ENCODE measurements at regions not wholly inside any gene's neighbourhood (a gene's known extent, or its start where the extent isn't known, plus 50 kb on each side); places are given as distances from the start of the nearest gene placed in this dataset.
"Not testable (repeated sequence)": the region's sequence is repeated elsewhere in the genome, so short reads cannot be mapped to it uniquely, and the experiment has no call there.

DNA sequence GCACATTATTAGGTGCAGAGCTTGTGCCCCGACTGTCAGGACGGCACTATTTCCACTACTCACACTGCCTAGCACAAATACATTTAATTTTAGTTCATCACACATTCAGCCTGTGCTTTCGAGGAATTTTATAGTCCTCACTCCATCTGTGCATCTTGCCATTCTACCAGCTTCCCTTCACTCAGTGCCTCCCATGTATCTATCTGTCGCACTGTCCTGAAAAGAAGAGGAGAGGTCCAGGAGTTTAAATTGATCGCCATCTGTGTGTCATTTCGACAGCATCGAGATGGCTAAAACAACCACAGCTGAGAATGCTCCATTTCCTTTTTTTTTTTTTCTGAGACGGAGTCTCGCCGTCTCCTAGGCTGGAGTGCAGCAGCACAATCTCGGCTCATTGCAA is 97.6 kb upstream of the FOXN3 start:
- DNase-seq = no peak

DNA sequence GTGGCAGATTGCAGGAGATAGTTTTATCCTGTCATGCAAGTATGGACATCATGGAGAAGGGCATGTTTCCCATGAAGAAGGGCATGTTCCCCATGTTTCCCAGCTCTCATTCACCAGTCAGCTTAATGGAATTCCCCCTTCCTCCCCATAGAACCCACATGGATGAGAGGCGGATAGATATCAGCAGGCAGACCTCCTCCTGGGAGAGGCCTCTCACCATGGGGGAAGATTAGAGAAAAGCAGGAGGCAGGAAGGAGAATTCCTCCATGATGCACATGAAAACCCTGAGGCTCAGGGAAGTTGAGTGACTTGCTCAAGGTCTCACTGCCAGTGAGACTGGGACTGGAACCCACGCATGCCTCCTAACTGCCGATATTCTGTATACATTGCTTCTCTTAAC is 92.9 kb upstream of the FOXN3 start:
- DNase-seq = no peak

DNA sequence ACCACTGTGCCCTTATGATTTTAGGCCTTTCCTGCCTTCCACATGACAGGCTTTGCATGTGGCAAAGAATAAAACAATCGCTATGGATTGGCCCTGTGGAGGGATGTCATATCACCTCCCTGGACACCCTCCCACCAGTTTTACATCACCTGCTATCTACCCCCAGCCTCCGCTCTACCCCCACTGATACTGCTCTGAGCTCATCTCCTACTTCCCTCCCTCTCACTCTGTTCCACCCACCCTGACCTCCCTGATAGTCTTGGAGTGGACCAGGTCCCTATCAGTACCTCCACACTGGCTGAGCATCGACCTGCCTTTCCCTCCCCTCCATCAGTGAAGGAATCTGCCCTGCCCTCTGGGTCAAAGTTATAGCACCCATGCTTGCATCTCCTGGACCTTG is 91.8 kb upstream of the FOXN3 start:
- DNase-seq = no peak

- no peak for DNase-seq
Observed at GRCh38 chr14:89507926-89508460, 91.0 kb upstream of the FOXN3 start.

- DNase-seq = no peak
Observed at GRCh38 chr14:89507521-89507920, 90.5 kb upstream of the FOXN3 start.

- not testable (repeated sequence) for DNase-seq
Observed at GRCh38 chr14:89506891-89507452, 89.9 kb upstream of the FOXN3 start.

DNA sequence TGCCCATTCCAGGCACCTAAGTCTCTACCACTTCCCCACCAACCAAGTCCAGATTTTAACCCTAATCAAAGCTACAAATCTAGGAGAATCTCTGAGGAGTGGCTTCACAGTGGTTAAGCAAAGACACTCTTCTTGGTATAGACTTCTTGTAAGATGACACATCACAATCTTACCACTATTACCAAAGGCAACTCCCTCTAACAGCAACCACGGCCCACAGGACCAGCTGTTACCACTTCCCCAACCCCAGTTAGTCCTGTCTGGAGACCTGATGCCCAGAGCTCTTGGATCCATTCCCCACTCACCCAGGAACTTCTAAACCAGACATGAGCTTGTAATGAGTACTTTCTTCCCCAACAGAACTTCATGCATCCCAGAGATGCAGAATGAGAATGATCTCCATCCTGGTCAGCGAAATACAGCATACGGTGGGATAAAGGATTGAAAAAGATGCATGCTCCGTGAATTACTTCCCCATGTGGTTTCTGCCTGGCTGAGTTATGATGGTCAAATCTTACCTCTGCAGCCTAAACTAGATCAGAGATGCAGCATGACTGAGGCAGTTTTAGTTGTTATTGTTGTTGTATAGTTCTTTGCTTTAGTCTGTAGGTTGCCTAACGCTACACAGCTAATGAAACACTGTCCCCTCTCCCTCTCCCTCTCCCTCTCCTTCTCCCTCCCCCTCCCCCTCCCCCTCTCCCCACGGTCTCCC is 87.7 kb upstream of the FOXN3 start:
- no peak for DNase-seq

GRCh38 chr14:89504091-89504490 is 87.1 kb upstream of the FOXN3 start:
- DNase-seq = no peak

DNA sequence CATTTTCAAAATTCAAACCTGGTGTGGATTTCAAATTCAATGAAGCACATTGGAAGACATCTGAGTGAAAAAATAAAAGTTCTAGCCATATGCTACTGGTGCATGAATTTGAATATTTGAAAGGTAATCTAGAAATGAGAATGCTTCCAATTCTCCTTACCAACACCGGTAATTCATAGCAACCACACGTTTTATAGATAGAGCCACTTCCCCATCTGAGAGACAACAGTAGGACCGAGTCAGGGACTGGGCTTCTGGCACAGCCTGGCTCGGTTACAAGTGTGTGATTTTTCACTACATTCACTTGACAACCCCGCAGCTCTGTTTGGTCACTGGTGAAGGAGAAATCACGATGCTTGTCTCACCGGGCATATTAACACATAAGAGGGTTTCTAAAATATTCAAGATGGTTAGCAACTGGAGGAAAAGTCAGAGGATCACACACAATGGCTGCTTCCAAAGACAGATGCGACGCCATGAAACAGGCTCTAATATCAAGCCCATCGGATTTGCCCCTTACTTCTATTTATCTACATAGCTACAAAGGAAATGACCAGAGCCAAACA is 86.5 kb upstream of the FOXN3 start:
- no peak for DNase-seq

DNA sequence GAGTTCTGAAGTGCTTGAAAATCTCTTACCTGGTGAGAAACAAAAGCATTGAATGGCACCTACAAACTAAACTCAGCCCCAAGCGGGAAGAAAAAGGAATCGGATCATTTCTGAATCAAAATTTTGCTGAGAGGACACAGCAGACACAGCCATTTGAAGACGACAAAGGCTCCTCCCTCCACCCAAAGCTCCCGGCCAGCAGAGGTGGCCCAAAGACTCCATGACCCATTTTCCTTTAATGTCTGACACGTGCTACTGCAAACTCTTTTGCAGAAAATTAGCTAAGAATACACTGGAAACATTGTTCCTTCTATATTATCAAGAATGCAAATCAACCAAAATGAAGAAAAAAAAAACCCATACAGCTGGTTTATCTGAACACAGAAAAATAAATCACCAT is 85.9 kb upstream of the FOXN3 start:
- no peak for DNase-seq

- no peak for DNase-seq
Observed at GRCh38 chr14:89501381-89501780, 84.3 kb upstream of the FOXN3 start.

- no peak for DNase-seq
Observed at GRCh38 chr14:89500303-89500702, 83.3 kb upstream of the FOXN3 start.

DNA sequence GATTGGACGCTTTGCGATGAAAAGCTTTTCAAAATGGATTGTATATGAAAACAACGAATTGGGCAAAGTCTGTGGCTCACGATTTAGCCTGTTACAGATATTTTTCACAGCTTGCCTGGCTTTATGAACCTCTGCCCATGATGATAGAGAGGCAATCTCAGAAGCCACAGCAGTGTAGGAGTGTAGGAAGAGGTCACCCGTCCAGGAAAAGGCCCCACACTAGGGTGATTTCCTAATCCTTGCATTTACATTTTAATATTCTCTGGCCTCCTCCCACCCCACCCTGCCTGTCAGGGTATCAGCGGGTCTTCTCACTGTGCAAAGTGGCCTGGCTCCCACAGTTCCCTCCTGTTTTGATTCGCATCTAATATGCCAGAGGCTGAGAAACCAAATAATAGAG is 81.8 kb upstream of the FOXN3 start:
- no peak for DNase-seq

- no peak for DNase-seq
Observed at GRCh38 chr14:89495718-89496117, 78.7 kb upstream of the FOXN3 start.

DNA sequence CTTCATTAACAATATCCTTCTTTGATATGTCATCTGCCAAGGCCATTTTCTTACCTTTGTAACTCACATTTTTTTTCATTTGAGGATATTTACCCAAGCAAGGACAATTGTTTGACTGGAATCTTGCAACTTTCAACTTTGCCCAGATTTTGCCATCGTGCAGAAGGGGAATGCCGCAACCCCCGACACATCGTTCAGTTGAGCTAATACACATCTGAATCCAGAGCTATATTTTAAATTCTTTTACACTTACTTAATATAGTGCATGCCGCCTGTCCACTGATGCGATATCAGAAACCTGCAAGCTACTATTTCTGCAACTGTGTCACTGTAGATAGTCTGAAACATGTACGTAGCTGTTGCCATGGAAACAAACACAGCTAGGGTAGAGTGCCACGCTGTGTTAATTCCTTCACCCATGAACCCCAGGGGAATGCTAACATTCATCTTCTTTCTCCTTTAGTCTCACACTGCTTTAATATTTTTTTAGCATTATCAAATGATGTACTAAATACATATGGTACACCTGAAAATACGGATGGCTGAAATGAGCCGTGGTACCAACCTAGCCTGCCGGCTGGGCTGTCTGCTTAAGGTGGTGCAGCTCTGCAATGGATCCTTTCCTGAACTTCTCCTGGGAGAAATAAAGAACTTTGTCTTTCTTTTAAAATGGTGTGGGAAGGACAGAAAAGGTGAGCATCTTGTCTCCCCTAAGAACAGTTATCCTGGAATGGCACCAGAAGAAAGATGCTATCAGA is 77.0 kb upstream of the FOXN3 start:
- no peak for DNase-seq

DNA sequence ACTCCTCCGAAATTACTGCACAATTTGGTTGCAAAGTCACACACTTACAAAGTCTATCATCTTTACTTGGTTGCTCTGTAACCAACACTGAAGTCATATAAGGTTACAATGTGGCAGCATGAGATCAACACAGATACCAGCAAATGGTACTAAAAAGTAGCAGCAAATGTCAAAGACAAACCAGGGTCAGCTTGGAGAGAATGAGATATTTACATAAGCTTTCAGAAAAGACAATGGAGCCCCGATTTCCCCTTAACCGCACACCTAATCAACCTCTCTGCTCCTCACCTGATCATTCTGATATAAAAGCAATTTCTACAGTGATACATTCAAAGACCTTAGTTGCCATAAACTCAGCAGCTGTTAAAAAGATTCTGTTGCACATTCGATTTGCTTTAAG is 76.4 kb upstream of the FOXN3 start:
- DNase-seq = no peak

GRCh38 chr14:89491711-89492381 is 74.8 kb upstream of the FOXN3 start:
- no peak for DNase-seq

- DNase-seq = no peak
Observed at GRCh38 chr14:89490466-89490865, 73.4 kb upstream of the FOXN3 start.

DNA sequence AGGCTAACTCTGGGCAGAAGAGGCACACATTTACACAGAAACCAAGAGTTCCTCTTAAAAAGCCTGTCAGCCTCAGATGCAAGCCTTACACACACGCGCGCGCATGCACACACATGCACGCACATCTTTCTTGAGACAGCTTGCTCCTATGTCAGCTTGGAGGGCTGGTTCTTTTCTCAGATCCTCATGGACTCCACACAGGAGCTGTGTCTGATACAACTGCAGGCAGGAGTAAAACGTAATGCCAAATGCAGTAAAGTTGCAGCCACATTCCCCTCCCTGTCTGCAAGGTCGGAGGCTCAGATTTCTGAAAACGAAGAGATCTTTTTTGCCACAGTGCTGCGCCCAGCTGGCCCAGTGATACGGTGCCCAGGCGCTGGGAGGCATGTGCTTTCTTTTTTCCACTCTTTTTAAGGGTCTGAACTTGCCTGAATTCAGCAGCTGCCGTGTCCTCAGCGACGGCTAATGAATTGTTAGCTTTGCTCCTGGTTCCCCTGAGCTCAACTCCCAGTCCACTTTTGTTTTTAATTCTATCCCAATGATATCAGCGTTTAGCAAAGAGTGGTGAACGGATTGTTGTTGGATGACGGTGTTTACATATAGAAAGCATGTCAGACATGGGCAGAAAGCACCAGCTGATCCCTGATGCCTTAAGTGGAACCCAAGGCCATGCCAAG is 72.9 kb upstream of the FOXN3 start:
- no peak for DNase-seq

DNA sequence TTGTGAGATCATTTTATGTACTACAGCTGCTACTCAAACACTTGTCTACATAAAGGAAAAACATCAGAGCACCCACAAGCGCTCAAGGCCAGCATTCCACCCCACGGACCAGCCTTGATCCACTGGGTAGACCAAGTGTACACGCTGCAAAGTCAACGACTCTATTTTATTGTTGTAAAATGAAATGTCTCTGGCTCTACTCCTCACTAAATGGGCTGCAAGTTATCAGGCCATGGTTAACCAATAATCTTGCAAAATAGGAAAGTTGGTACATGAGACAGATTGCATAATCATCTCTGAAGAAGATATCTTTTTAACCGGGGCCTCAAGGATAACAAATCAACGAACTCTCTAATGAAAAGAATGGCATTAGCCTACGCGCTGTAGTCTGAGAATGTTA is 69.9 kb upstream of the FOXN3 start:
- no peak for DNase-seq

DNA sequence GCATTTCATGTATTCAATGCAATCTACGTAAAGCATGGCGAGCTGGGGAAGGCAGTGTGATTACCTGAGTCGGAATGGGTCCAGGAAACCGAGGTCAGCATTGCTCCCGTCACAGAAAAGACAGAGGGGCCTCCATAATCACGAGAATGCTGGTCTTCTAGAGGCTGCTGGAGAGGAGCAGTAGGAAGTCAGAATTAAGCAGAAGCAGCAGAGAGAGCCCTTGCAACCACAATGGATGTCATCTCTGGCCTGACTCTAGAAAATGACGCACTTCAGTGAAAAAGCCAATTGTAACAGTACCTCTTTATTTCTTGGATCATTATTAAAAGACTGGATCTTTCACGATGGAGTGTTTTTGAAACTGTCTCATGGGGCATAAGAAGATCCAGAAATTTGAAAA is 69.5 kb upstream of the FOXN3 start:
- DNase-seq = no peak

DNA sequence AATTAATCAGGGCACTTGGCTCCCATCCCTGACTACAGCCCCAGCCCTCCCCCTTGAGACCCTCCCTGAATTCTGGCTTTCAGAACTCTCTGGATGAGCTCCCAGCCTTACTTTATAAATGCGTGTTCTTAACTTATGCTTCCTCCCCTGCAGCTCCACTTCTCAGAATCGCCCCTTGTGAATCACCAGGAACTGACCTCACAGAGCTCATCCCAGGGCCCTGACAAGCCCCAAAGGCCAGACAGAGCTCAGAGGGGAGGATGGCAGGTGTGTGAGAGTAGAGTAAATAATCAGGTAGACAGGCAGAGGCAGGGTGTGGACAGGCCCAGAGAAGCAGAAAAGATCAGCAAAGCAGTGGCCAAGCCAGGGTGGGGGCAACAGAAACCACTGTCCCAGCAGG is 68.2 kb upstream of the FOXN3 start:
- no peak for DNase-seq
